Loucy (cell line): ENCODE measurements at regions not wholly inside any gene's neighbourhood (a gene's known extent, or its start where the extent isn't known, plus 50 kb on each side); places are given as distances from the start of the nearest gene placed in this dataset.

ENCODE experiments used
- EZH2phosphoT487 ChIP-seq: fragments of 200-600 bp; IDR thresholded peaks from 2 replicates; pipeline ENCODE4 v1.6.1; 2018; ENCODE audit warnings: antibody characterized with exemption, mild to moderate bottlenecking, moderate library complexity, borderline replicate concordance
- TF ChIP-seq, protein P1 (sequence below): fragments of 200-600 bp; sonication (generic); conservative IDR thresholded peaks from 2 replicates; pipeline ENCODE4 v1.5.1; 2014; ENCODE audit warnings: mild to moderate bottlenecking, antibody characterized with exemption, low read length

DNA sequence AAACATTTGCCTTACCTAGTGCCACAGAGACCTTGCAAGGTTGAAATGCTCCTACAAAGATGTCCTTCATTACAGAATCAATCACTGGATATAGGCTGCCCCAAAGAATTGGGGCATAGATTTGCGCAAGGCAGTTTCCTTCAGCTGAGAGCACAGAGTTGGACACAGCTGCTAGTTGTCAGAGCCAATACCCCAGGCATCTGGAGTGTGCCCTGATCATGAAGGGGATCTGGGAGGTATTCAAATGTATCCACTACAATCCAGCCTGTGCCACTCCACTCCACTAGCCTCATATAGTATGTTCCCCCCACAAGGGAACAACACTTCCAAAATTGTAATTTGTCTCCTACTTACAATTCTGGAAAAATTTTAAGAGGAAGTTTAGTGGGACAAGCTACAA is 62.3 kb upstream of the ITPRID2 start:
- TF ChIP-seq, protein P1, sequence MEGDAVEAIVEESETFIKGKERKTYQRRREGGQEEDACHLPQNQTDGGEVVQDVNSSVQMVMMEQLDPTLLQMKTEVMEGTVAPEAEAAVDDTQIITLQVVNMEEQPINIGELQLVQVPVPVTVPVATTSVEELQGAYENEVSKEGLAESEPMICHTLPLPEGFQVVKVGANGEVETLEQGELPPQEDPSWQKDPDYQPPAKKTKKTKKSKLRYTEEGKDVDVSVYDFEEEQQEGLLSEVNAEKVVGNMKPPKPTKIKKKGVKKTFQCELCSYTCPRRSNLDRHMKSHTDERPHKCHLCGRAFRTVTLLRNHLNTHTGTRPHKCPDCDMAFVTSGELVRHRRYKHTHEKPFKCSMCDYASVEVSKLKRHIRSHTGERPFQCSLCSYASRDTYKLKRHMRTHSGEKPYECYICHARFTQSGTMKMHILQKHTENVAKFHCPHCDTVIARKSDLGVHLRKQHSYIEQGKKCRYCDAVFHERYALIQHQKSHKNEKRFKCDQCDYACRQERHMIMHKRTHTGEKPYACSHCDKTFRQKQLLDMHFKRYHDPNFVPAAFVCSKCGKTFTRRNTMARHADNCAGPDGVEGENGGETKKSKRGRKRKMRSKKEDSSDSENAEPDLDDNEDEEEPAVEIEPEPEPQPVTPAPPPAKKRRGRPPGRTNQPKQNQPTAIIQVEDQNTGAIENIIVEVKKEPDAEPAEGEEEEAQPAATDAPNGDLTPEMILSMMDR, result no peak
- TF ChIP-seq EZH2phosphoT487, result no peak
